Muscle layer of duodenum (tissue), 2 donors: ENCODE measurements at regions not wholly inside any gene's neighbourhood (a gene's known extent, or its start where the extent isn't known, plus 50 kb on each side); places are given as distances from the start of the nearest gene placed in this dataset.

Source experiments
- H3K27ac ChIP-seq: one replicate; pipeline ENCODE4 v1.7.0; 2013; ENCODE audit warnings: mild to moderate bottlenecking, low read length
- H3K27me3 ChIP-seq: one replicate; pipeline ENCODE4 v1.7.0; 2013; ENCODE audit warnings: low read depth, mild to moderate bottlenecking, control low read depth, low read length
- H3K36me3 ChIP-seq, 2 donors: one replicate each; pipeline ENCODE4 v1.7.0; 2013; ENCODE audit warnings: low read length in 2 of 2, control low read depth in 1 of 2, mild to moderate bottlenecking in 1 of 2; ENCODE audit not compliant: insufficient read depth in 2 of 2, control insufficient read depth in 1 of 2
- H3K4me1 ChIP-seq, 2 donors: one replicate each; pipeline ENCODE4 v1.7.0; 2013; ENCODE audit warnings: low read length in 2 of 2, mild to moderate bottlenecking in 2 of 2, control low read depth in 1 of 2, moderate library complexity in 1 of 2; ENCODE audit not compliant: insufficient read depth in 2 of 2, control insufficient read depth in 1 of 2
- H3K4me3 ChIP-seq, 2 donors: one replicate each; pipeline ENCODE4 v1.7.0; 2013; ENCODE audit warnings: low read length in 2 of 2, low read depth in 1 of 2, mild to moderate bottlenecking in 1 of 2
- H3K9me3 ChIP-seq, 2 donors: one replicate each; pipeline ENCODE4 v1.7.0; 2013; ENCODE audit warnings: low read length in 2 of 2, control low read depth in 1 of 2, mild to moderate bottlenecking in 1 of 2; ENCODE audit not compliant: control insufficient read depth in 1 of 2
- donor health status: healthy.

GRCh38 chr2:5888126-5888525 lies 195.9 kb downstream of the SOX11 start:
- no peaks in the 10 kb centered on the region for H3K9me3 ChIP-seq
- no peak overlapping the region for H3K4me3 ChIP-seq
- no peaks in the 10 kb centered on the region for H3K4me1 ChIP-seq
- no peaks in the 10 kb centered on the region for H3K36me3 ChIP-seq
- H3K27me3 ChIP-seq, result no peaks in the 10 kb centered on the region
- no peak overlapping the region for H3K27ac ChIP-seq

GRCh38 chr2:5889519-5889918 lies 197.3 kb downstream of the SOX11 start:
- no peaks in the 10 kb centered on the region for H3K36me3 ChIP-seq
- no peaks in the 10 kb centered on the region for H3K27me3 ChIP-seq
- no peaks in the 10 kb centered on the region for H3K4me1 ChIP-seq
- no peaks in the 10 kb centered on the region for H3K9me3 ChIP-seq
- H3K4me3 ChIP-seq, result no peak overlapping the region
- no peak overlapping the region for H3K27ac ChIP-seq

- Histone ChIP-seq H3K4me3 (no peak overlapping the region), H3K27ac (no peak overlapping the region), H3K27me3 (no peaks in the 10 kb centered on the region), H3K9me3 (no peaks in the 10 kb centered on the region), H3K4me1 (no peaks in the 10 kb centered on the region), H3K36me3 (no peaks in the 10 kb centered on the region)
Measured at GRCh38 chr2:5894355-5894754, 202.2 kb downstream of the SOX11 start.

GRCh38 chr2:5895284-5895683 lies 203.1 kb downstream of the SOX11 start:
- Histone ChIP-seq H3K4me3 (no peak overlapping the region), H3K27ac (no peak overlapping the region), H3K9me3 (no peaks in the 10 kb centered on the region), H3K4me1 (no peaks in the 10 kb centered on the region), H3K27me3 (no peaks in the 10 kb centered on the region), H3K36me3 (no peaks in the 10 kb centered on the region)

- Histone ChIP-seq H3K36me3 (no peaks in the 10 kb centered on the region), H3K27ac (no peak overlapping the region), H3K9me3 (no peaks in the 10 kb centered on the region), H3K4me3 (no peak overlapping the region), H3K4me1 (no peaks in the 10 kb centered on the region), H3K27me3 (no peaks in the 10 kb centered on the region)
Measured at GRCh38 chr2:5897249-5897648, 205.1 kb downstream of the SOX11 start.

- Histone ChIP-seq H3K27ac (no peak overlapping the region), H3K4me3 (no peak overlapping the region), H3K9me3 (no peaks in the 10 kb centered on the region), H3K36me3 (no peaks in the 10 kb centered on the region), H3K4me1 (no peaks in the 10 kb centered on the region), H3K27me3 (no peaks in the 10 kb centered on the region)
Measured at GRCh38 chr2:5898667-5899066, 206.5 kb downstream of the SOX11 start.

- no peaks in the 10 kb centered on the region for H3K27me3 ChIP-seq
- H3K36me3 ChIP-seq, result no peaks in the 10 kb centered on the region
- H3K4me3 ChIP-seq, result no peak overlapping the region
- no peaks in the 10 kb centered on the region for H3K4me1 ChIP-seq
- no peak overlapping the region for H3K27ac ChIP-seq
- H3K9me3 ChIP-seq, result no peaks in the 10 kb centered on the region
Measured at GRCh38 chr2:5905661-5906060, 213.5 kb downstream of the SOX11 start.

- no peak overlapping the region for H3K4me3 ChIP-seq
- no peaks in the 10 kb centered on the region for H3K4me1 ChIP-seq
- H3K27ac ChIP-seq, result no peak overlapping the region
- H3K36me3 ChIP-seq, result no peaks in the 10 kb centered on the region
- no peaks in the 10 kb centered on the region for H3K27me3 ChIP-seq
- no peaks in the 10 kb centered on the region for H3K9me3 ChIP-seq
Measured at GRCh38 chr2:5908071-5908470, 215.9 kb downstream of the SOX11 start.

- H3K27me3 ChIP-seq, result no peaks in the 10 kb centered on the region
- no peaks in the 10 kb centered on the region for H3K36me3 ChIP-seq
- H3K9me3 ChIP-seq, result no peaks in the 10 kb centered on the region
- no peak overlapping the region for H3K4me3 ChIP-seq
- H3K27ac ChIP-seq, result no peak overlapping the region
- no peaks in the 10 kb centered on the region for H3K4me1 ChIP-seq
Measured at GRCh38 chr2:5911718-5912117, 219.5 kb downstream of the SOX11 start.

GRCh38 chr2:5913711-5914395 lies 221.7 kb downstream of the SOX11 start:
- Histone ChIP-seq H3K4me3 (no peak overlapping the region), H3K36me3 (no peaks in the 10 kb centered on the region), H3K27me3 (no peaks in the 10 kb centered on the region), H3K27ac (no peak overlapping the region), H3K4me1 (no peaks in the 10 kb centered on the region), H3K9me3 (peaks cover 0 to 6% of the 10 kb centered on the region in 2 donors)

- Histone ChIP-seq H3K27me3 (no peaks in the 10 kb centered on the region), H3K4me3 (no peak overlapping the region), H3K36me3 (no peaks in the 10 kb centered on the region), H3K9me3 (peaks cover 0 to 6% of the 10 kb centered on the region in 2 donors), H3K27ac (no peak overlapping the region), H3K4me1 (no peaks in the 10 kb centered on the region)
Measured at GRCh38 chr2:5914811-5915611, 222.8 kb downstream of the SOX11 start.
